ENCODE measurements at regions not wholly inside any gene's neighbourhood (a gene's known extent, or its start where the extent isn't known, plus 50 kb on each side); places are given as distances from the start of the nearest gene placed in this dataset.

DNA sequence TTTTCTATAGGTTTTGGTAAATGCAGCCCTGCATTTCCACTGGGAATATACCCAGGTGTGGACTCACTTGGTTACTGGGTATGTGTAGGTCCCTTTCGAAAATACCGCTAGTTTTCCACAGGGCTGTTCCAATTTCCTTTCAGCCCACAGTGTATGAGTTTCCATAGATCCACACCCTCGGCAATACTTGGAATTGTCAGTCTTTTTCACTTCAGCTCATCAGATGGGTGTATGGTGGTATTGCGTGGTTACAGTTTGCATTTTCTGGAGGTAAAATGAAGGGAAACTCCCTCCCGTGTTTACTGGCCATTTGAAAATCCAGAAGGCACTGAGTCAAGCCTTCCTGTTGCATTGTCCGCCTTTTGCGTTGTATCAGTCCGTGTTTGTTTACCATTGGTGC, 453.6 kb downstream of the CDH26 start:
- H3K4me3 ChIP-seq (ENCODE audit: low read depth, low read length) = no peak overlapping the region
- DNase-seq (ENCODE audit: low read depth) = no peak
- TF ChIP-seq, protein P1, sequence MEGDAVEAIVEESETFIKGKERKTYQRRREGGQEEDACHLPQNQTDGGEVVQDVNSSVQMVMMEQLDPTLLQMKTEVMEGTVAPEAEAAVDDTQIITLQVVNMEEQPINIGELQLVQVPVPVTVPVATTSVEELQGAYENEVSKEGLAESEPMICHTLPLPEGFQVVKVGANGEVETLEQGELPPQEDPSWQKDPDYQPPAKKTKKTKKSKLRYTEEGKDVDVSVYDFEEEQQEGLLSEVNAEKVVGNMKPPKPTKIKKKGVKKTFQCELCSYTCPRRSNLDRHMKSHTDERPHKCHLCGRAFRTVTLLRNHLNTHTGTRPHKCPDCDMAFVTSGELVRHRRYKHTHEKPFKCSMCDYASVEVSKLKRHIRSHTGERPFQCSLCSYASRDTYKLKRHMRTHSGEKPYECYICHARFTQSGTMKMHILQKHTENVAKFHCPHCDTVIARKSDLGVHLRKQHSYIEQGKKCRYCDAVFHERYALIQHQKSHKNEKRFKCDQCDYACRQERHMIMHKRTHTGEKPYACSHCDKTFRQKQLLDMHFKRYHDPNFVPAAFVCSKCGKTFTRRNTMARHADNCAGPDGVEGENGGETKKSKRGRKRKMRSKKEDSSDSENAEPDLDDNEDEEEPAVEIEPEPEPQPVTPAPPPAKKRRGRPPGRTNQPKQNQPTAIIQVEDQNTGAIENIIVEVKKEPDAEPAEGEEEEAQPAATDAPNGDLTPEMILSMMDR (conservative IDR thresholded peaks at IDR 0.05; ENCODE audit: low read depth, low read length) = no peak

DNA sequence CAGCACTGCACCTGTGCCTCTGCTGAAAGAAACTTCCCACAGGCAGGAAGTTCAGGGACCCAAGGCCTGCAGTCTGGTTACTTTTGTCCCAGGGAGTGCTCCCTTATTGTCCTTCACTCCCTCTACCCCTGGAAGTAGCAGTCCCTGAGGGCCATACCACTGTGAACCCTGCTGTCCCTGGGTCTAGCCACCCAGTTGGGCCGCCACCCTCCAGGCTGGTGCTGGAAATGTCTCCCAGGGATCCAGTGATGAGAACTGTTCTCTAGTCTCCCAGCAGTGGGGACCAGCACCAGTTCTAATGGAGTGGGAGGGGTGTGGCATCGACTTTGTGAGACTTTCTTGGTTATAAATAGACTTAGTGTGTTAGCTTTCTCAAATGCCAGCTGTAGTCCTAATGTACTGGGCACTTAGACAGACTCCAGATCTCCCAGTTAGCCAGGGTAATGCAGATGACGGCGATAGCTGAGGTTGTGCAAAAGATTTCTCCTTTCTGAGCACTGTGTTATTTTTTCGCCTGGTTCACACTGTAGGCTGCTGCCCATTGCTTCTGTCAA, 462.5 kb downstream of the CDH26 start:
- DNase-seq (ENCODE audit: low read depth) = no peak
- TF ChIP-seq, protein P1 (conservative IDR thresholded peaks at IDR 0.05; ENCODE audit: low read depth, low read length) = no peak
- no peak overlapping the region for H3K4me3 ChIP-seq (ENCODE audit: low read depth, low read length)

DNA sequence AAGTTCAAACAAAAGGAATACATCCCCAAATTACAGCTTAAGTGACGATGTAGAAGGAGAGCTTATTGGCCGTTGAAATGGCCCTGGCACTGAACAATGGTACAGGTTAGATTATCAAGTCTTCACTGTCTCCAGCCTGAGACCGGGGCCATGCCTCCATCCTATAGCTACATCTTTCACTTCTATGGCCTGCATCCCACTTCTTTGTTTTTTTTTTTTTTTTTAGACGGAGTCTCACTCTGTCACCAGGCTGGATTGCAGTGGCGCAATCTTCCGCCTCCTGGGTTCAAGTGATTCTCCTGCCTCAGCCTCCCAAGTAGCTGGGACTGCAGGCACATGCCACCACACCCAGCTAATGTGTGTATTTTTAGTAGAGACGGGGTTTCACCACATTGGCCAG, 464.6 kb downstream of the CDH26 start:
- TF ChIP-seq, protein P1 (conservative IDR thresholded peaks at IDR 0.05; ENCODE audit: low read depth, low read length) = no peak

DNA sequence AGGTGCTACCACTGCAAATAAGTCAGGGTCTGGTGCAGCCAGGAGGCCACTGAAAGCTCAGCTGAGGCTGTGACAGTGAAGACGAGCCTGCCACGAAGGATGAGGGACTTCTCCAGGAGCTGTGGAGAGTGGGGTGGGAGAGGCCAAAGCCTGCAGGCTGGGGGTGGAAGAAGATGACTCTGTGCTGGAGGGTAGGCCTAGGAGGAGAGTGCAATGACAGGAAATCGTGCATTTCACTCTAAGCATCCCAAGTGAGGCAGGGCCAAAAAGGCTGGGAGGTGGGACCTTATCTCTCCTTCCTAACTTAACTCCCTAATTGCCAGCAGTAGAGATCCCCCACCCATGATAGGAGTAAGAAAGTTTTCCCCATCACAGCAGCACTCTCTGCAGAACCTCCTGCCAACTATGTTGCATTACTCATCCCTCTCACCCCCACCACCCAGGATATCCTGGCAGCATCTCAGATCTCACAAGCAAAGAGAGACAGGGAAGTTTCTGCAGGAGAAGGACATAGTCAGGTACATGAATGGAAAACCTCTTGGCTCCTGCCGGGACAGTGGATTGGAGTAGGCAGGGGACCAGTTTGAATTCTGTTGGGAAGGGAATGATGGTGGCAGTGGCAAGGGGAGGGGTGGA, 466.2 kb downstream of the CDH26 start:
- H3K4me3 ChIP-seq (ENCODE audit: low read depth, low read length) = no peak overlapping the region
- DNase-seq (ENCODE audit: low read depth) = no peak
- TF ChIP-seq, protein P1 (conservative IDR thresholded peaks at IDR 0.05; ENCODE audit: low read depth, low read length) = no peak

More for the DNA sequence above, 464.6 kb downstream of the CDH26 start:
- H3K4me3 ChIP-seq (ENCODE audit: low read depth, low read length) = no peak overlapping the region
- no peak for DNase-seq (ENCODE audit: low read depth)

DNA sequence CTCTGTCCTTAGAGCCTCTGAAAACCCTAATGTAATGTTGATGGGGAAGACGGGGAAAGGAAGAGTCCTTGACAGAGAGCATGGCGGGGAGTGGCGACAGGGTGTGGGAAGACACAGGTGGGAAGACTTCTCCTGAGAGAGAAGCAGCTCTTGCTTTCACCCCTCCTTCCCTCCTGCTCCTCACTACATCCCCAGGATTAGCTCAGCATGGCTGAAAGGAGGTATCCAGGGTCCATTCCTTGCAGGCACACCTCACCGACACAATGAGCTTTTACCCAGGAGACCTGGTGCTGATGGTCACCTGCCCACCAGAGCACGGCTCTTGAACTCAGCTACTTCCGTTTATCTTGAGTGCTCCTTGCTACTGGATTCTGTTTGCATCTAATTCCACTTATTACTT, 469.3 kb downstream of the CDH26 start:
- no peak for DNase-seq (ENCODE audit: low read depth)
- TF ChIP-seq, protein P1 (conservative IDR thresholded peaks at IDR 0.05; ENCODE audit: low read depth, low read length) = no peak
- H3K4me3 ChIP-seq (ENCODE audit: low read depth, low read length) = no peak overlapping the region

DNA sequence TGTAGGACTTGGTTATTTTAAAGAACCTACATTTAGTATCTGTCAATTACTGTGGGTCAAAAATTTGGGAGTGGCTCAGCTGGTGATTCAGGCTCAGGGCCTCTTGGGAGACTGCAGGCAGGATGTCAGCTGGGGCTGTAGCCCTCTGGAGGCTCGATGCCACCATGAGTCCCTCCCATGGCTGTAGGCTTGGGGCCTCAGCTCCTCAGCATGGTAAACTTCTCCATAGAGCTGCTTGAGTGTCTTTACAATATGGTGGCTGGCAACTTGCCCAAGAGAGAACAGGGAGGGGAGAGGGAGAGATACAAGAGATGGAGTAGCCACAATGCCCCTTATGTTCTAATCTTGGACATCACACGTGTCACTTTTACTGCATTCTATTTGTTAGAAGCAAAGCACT, 470.4 kb downstream of the CDH26 start:
- no peak for DNase-seq (ENCODE audit: low read depth)
- H3K4me3 ChIP-seq (ENCODE audit: low read depth, low read length) = no peak overlapping the region
- TF ChIP-seq, protein P1 (conservative IDR thresholded peaks at IDR 0.05; ENCODE audit: low read depth, low read length) = no peak

DNA sequence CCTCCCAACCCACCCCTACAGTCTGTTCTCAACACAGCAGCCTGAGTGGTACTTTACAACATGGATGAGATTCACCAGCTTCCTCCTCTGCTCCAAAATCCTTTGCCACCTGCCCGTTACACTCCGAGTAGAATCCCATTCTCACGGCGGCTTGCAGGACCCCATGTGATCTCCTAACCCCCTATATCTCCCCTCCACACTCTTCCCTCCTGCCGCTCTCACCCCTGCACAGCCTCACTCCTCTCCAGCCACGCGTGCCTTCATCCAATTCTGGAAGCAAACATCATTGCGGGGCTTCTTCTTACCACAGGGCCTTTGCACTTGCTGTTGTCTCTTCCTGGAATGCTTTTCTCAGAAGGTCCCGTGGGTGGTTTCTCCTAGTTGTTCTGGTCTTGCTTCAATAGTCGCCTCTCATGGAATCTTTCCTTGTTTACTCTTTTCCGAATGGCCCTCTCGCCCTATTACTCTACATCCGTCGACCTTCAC, 472.3 kb downstream of the CDH26 start:
- H3K4me3 ChIP-seq (ENCODE audit: low read depth, low read length) = no peak overlapping the region
- DNase-seq (ENCODE audit: low read depth) = no peak
- TF ChIP-seq, protein P1 (conservative IDR thresholded peaks at IDR 0.05; ENCODE audit: low read depth, low read length) = no peak

Data from choroid plexus epithelial cell (primary cell).